ENCODE measurements at regions not wholly inside any gene's neighbourhood (a gene's known extent, or its start where the extent isn't known, plus 50 kb on each side); places are given as distances from the start of the nearest gene placed in this dataset.

DNA sequence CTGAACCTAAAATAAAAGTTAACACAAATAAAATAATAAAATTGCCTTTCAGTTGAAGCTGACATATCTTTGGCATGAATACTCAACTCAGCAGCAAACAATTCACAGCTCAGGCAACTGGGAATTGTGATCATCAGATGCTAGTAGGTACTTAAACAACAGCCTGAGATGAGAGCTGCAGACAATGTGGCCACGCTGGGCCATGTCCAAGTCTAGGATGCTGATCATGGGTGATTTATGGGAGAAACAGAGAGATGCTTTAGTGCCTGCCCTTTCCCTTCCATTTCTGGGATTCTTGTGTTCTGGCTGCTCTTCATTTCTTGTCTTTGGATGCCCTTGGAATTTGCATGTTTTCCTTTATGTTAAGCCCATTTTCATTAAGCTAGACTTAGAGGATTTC, 212.4 kb upstream of the CWC22 start:
- Mint-ChIP-seq H3K27ac (no peak overlapping the region), H3K9me3 (peaks cover 5 to 15% of the 10 kb centered on the region in 2 donors)
- DNase-seq: no peak

DNA sequence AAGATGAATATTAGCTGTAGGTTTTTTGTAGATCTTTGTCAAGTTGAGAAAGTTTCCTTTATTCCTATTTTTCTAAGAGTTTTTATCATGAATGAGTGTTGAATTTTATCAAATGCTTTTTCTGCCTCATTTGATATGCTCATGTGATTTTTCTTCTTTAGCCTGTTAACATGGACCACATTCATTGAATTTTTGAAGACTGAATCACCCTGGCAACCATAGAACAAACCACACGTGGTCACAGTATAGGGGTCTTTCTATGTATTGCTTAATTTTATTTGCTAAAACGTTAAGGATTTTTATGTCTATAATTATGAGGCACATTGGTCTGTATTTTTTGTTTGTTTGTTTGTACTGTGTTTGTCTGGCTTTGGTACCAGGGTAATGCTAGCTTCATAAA, 201.7 kb upstream of the CWC22 start:
- Mint-ChIP-seq H3K4me1 (no peaks in the 10 kb centered on the region), H3K4me3 (no peak overlapping the region), H3K27ac (no peak overlapping the region), H3K36me3 (no peaks in the 10 kb centered on the region), H3K9me3 (no peaks in the 10 kb centered on the region), H3K27me3 (no peaks in the 10 kb centered on the region)
- DNase-seq: no peak
- ATAC-seq (replicated peaks): no peak

More for the DNA sequence above, 212.4 kb upstream of the CWC22 start:
- Mint-ChIP-seq H3K27me3 (no peaks in the 10 kb centered on the region), H3K36me3 (no peaks in the 10 kb centered on the region), H3K4me1 (no peaks in the 10 kb centered on the region), H3K4me3 (no peak overlapping the region)
- ATAC-seq (replicated peaks): no peak

DNA sequence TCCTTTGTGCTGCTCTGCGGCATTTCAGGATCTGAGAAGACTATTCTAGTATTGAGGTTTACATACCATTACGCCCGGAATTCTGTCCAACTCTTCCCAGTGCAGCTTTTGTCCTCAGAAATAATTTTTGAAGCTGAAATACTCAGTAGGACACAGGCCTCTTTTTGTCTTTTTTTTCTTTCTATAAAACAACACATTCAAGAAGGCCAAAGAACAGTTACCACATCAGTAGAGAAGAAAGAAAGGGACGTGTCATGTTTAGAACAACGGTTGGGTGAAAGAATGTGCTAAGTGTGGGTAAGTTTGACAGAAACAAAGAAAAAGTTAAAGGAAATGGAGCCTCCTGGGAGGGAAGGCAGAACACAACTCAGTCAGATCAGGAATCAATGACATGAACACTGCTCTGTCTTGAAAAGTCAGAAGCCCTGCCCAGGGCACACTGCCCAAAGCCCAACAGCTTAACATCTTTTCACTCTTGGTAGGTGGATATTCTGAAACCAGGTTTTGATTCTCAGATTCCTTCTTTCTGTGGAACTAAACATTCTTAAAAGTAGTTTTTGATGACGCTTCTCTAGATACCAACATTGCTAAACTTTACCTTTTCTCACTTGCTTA, 198.6 kb upstream of the CWC22 start:
- Mint-ChIP-seq H3K9me3 (no peaks in the 10 kb centered on the region), H3K27ac (no peak overlapping the region), H3K4me3 (no peak overlapping the region), H3K36me3 (no peaks in the 10 kb centered on the region), H3K4me1 (no peaks in the 10 kb centered on the region), H3K27me3 (no peaks in the 10 kb centered on the region)
- ATAC-seq (replicated peaks) (no peak), DNase-seq (no peak)

DNA sequence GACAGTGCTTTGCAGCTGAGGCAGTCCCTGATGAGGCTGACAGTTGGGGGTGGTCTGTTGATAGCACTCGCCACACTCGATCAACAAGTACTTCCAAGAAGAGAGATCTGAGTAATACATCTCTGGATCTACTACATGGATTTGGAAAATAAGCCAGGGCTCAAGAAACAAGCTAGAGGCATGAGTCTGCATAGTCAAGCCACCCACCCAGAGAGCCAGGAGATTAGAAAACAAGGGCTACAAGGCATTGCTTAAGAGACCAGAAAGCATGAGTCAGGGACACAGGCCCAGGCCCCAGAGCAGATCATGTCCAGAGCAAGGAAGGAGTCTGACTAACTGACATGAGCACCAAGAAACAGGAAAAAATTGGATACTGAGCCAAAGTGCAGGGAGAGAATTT, 196.9 kb upstream of the CWC22 start:
- Mint-ChIP-seq H3K27ac (no peak overlapping the region), H3K9me3 (no peaks in the 10 kb centered on the region), H3K4me3 (no peak overlapping the region), H3K36me3 (no peaks in the 10 kb centered on the region), H3K27me3 (peaks cover 0 to 5% of the 10 kb centered on the region in 2 donors), H3K4me1 (no peaks in the 10 kb centered on the region)
- ATAC-seq (replicated peaks) (no peak), DNase-seq (no peak)

DNA sequence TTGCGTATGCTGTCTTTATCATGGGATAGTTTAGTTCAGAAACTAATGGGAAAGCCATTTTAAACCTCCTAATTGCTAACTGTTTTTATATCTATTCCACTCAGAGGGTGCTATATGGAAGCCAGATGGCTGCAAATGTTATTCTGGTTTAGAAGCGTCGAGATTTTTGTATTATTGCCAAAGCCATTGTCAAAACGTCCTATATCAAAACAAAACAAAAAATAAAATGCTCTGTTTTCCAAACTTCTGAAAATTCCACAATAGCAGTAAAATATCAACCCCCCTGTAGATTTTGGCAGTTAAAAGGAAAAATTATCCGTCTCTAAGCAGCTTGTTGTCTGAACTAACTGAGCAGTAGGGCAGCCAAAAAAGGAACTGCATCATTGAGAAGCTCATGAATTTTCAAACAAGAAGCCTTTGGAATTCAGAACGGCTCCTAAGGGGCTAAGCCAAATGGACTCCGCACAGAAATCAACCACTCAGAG, 195.4 kb upstream of the CWC22 start:
- Mint-ChIP-seq H3K27me3 (peaks cover 0 to 5% of the 10 kb centered on the region in 2 donors), H3K27ac (no peak overlapping the region), H3K36me3 (no peaks in the 10 kb centered on the region), H3K4me3 (no peak overlapping the region), H3K9me3 (no peaks in the 10 kb centered on the region), H3K4me1 (no peaks in the 10 kb centered on the region)
- DNase-seq (no peak), ATAC-seq (replicated peaks) (no peak)

DNA sequence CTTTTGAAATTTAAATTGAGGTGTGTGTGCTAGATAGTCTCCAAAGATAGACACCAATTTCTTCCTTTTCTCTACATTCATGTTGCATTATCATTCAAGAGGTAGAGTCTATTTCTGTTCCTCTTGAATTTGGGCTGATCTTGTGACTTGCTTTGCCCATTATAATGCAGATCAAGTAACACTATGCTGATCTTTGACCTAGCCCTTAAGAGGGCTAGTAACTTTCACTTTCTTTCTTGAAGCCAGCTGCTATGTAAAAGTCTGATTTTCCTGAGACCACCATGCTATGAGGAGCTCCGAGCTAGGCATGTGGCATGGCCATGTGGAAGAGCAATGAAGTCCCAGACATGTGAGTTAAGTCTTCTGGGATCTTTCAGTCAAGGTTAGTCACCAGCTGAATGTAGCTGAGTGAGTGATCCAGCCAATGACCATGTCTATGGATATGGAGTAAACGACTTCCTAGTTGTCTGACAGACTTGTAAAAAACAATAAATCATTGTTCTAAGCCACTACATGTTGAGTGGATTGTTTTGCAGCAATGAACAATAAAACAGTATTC, 189.4 kb upstream of the CWC22 start:
- Mint-ChIP-seq H3K4me3 (no peak overlapping the region), H3K27ac (no peak overlapping the region), H3K9me3 (peaks cover 0 to 2% of the 10 kb centered on the region in 2 donors), H3K27me3 (peaks cover 0 to 5% of the 10 kb centered on the region in 2 donors), H3K4me1 (peaks cover 0 to 3% of the 10 kb centered on the region in 2 donors), H3K36me3 (no peaks in the 10 kb centered on the region)
- DNase-seq (no peak), ATAC-seq (replicated peaks) (no peak)

DNA sequence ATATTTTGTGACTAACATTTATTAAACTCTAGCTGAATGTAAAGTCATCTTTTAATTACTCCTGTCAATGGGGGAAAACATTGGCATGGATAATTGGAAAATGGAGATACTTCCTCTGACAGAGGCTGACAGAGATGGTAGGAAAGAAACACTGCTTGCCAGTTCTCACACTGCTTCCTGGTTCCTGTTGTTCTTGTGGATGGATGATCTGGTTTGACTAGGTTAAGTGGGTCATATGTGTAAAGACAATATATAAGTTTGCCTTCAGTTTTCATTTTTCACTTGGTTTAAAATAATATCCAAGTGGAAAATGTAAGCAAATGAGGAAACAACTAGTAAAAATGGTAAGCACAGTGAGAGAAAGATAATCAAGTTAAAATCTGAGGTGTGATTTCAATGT, 188.8 kb upstream of the CWC22 start:
- no peak for ATAC-seq (replicated peaks)
- no peaks in the 10 kb centered on the region for H3K36me3 Mint-ChIP-seq
- no peak overlapping the region for H3K4me3 Mint-ChIP-seq
- H3K27me3 Mint-ChIP-seq: peaks cover 0 to 5% of the 10 kb centered on the region in 2 donors
- H3K4me1 Mint-ChIP-seq: peaks cover 0 to 3% of the 10 kb centered on the region in 2 donors
- no peak for DNase-seq
- H3K9me3 Mint-ChIP-seq: peaks cover 0 to 2% of the 10 kb centered on the region in 2 donors
- no peak overlapping the region for H3K27ac Mint-ChIP-seq

DNA sequence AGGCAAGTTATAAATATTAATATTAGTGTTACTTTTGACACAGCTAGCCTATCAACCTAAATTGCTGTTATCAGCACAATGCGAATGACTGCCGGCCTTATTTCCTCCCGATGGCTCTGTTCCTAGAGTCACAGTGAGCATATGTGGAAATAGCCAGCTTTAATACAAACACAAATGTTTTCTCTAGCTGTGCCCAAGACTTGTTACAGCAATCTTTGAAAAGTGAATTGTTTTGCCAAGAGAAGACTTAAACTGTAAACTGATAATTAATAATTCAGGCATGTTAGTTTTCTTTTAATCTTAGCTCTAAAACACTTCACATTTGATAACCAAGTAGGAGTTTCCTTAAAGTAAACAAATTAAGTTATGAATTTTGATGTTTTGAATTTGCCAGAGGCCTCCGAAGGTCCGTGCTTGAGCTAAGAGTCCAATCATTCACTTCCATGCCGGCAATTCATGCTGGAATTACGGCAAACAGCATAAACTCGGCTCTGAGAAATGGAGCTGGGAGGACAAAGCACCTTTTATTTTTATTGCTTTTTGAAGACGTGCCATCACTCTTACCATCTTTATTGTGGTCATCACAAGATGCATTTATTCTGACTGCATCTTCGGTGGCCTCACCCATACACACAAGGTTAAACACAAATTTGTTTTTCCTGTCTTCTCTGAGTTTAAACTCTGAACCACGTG, 184.5 kb upstream of the CWC22 start:
- Mint-ChIP-seq H3K36me3 (no peaks in the 10 kb centered on the region), H3K27me3 (no peaks in the 10 kb centered on the region), H3K9me3 (peaks cover 0 to 2% of the 10 kb centered on the region in 2 donors), H3K4me1 (peaks cover 0 to 2% of the 10 kb centered on the region in 2 donors), H3K4me3 (no peak overlapping the region), H3K27ac (no peak overlapping the region)
- DNase-seq: no peak
- no peak for ATAC-seq (replicated peaks)

DNA sequence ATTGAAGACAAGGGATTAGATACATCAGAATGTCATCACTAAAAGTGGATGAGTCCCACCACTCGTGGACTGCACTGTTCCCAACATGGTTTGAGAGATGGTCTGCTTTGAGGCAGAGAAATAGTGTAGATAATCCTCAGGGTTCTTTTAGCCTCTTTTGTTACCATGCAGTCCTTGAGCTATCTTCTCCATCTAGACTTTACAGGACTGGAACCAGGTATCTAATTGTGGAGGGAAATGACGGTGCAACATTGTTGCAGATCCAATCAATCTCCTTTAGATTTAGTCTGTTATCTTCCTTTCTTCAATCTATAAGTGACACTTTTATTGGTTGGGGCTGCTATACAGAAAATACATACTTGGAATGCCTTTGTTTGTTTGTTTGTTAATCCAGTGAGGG, 183.8 kb upstream of the CWC22 start:
- no peaks in the 10 kb centered on the region for H3K4me1 Mint-ChIP-seq
- peaks cover 0 to 2% of the 10 kb centered on the region in 2 donors for H3K9me3 Mint-ChIP-seq
- H3K27ac Mint-ChIP-seq: no peak overlapping the region
- ATAC-seq (replicated peaks) (no peak), DNase-seq (no peak)
- no peaks in the 10 kb centered on the region for H3K27me3 Mint-ChIP-seq
- H3K36me3 Mint-ChIP-seq: no peaks in the 10 kb centered on the region
- no peak overlapping the region for H3K4me3 Mint-ChIP-seq

DNA sequence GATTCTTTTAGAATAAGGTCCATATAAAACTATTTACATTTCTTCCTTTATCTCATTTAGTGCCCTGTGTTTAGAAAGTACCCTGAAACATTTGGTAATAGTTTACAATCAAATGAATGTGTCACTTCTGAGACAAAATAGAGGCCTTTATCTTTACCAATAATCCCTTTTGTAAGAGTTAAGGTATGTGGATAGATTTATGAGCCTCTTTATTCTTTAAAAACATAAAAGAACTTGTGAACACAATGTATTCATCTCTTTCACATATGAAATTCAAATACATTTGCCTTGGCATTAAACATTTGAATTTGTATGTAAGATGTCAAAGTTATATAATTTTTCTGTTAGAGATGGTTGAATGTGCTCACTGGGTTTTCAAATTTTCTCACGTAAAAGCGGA, 180.5 kb upstream of the CWC22 start:
- DNase-seq (no peak), ATAC-seq (replicated peaks) (no peak)
- H3K9me3 Mint-ChIP-seq: no peaks in the 10 kb centered on the region
- no peaks in the 10 kb centered on the region for H3K4me1 Mint-ChIP-seq
- H3K4me3 Mint-ChIP-seq: no peak overlapping the region
- no peak overlapping the region for H3K27ac Mint-ChIP-seq
- H3K27me3 Mint-ChIP-seq: no peaks in the 10 kb centered on the region
- H3K36me3 Mint-ChIP-seq: no peaks in the 10 kb centered on the region

DNA sequence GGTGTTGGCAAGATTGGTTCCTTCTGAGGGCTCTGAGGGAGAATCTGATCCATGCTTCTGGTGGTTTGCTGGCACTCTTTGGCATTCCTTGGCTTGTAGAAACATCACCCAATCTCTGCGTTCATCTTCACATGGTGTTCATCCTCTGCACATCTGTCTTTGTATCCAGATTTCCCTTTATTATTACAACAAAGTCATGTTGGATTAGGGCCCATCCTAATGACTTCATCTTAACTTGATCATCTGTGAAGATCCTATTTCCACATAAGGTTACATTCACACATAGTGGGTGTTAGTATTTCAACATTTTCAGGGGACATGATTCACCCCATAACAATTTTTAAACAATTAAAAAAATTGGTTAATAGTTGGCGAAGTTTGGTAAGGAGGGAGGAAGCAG, 177.4 kb upstream of the CWC22 start:
- H3K4me3 Mint-ChIP-seq: no peak overlapping the region
- no peak overlapping the region for H3K27ac Mint-ChIP-seq
- no peaks in the 10 kb centered on the region for H3K9me3 Mint-ChIP-seq
- H3K36me3 Mint-ChIP-seq: no peaks in the 10 kb centered on the region
- DNase-seq (no peak), ATAC-seq (replicated peaks) (no peak)
- no peaks in the 10 kb centered on the region for H3K4me1 Mint-ChIP-seq
- H3K27me3 Mint-ChIP-seq: no peaks in the 10 kb centered on the region

DNA sequence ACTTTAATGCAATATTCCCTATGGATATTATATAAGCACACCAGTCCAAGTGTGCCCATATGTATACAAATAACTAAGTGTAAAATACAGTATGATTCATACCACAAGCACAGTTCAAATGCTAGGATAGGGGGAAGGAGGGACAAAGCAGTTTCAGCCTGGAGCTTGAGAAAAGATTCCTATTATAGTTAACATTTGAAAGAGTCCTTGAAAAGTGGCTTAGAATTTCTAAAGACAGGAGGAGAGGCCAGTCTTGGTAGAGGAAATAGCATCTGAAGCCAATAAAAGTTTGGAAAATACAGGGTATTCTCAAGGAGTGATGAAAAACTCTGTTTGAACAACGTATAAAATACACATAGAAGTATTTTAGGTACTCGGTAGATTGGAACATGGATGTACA, 173.4 kb upstream of the CWC22 start:
- no peak overlapping the region for H3K27ac Mint-ChIP-seq
- no peak overlapping the region for H3K4me3 Mint-ChIP-seq
- H3K36me3 Mint-ChIP-seq: no peaks in the 10 kb centered on the region
- H3K4me1 Mint-ChIP-seq: no peaks in the 10 kb centered on the region
- H3K27me3 Mint-ChIP-seq: no peaks in the 10 kb centered on the region
- DNase-seq: no peak
- H3K9me3 Mint-ChIP-seq: no peaks in the 10 kb centered on the region
- ATAC-seq (replicated peaks): no peak

DNA sequence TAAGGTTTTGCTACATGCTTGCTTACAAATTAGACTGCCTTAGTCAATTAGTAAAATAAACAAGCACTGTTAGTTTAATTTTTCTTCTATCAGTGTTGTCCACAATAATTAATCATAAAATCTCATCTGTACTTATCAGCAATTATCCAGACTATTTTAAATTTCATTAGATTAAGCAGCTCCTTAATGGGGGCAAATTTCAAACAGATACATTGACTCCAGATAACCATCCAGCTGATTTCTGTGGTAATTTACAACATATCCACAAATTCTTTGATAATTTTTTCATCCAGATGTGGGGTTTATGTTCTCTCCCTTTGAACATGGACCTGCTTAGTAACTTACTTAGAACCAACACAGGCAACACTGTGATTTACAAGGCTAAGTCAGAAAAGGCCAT, 170.4 kb upstream of the CWC22 start:
- no peaks in the 10 kb centered on the region for H3K27me3 Mint-ChIP-seq
- no peak overlapping the region for H3K27ac Mint-ChIP-seq
- no peaks in the 10 kb centered on the region for H3K9me3 Mint-ChIP-seq
- no peaks in the 10 kb centered on the region for H3K4me1 Mint-ChIP-seq
- no peak overlapping the region for H3K4me3 Mint-ChIP-seq
- ATAC-seq (replicated peaks) (no peak), DNase-seq (no peak)
- H3K36me3 Mint-ChIP-seq: no peaks in the 10 kb centered on the region

DNA sequence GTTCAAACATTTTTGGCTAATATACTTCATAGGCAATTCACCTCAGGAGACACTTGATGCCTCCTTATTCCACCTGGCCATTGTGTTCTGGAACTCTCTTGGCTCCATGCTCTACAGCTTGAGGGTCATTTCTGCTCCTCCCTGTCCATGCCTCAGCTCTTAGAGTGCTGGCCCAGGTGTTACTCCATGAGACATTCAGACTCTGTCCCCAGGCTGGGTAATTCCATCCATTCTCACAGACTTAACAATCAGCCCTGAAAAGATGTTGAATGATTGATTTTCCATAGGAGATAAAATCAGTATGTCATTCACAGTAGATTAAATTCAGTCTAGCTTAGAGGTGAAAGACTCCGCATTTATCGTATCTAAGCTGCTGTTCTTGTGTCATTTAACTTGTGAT, 168.6 kb upstream of the CWC22 start:
- no peaks in the 10 kb centered on the region for H3K36me3 Mint-ChIP-seq
- H3K9me3 Mint-ChIP-seq: no peaks in the 10 kb centered on the region
- no peaks in the 10 kb centered on the region for H3K27me3 Mint-ChIP-seq
- no peak for DNase-seq
- H3K27ac Mint-ChIP-seq: no peak overlapping the region
- H3K4me3 Mint-ChIP-seq: no peak overlapping the region
- ATAC-seq (replicated peaks): no peak
- no peaks in the 10 kb centered on the region for H3K4me1 Mint-ChIP-seq

DNA sequence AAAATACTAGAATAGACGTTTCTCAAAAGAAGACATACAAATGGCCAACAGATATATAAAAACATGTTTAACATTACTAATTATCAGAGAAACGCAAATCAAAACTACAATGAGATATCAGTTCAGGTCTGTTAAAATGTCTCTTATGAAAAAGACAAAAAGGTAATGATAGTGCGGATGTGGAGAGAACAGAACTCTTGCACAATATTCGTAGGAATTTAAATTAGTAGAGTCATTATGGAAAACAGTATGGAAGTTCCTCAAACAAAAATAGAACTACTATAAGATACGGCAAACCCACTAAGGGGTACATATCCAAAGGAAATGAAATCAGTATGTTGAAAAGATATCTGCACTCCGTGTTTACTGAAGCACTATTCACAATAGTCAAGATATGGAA, 167.5 kb upstream of the CWC22 start:
- no peak for ATAC-seq (replicated peaks)
- H3K27ac Mint-ChIP-seq: no peak overlapping the region

More for the DNA sequence above, 167.5 kb upstream of the CWC22 start:
- no peaks in the 10 kb centered on the region for H3K27me3 Mint-ChIP-seq
- H3K4me3 Mint-ChIP-seq: no peak overlapping the region
- peaks cover 5 to 8% of the 10 kb centered on the region in 2 donors for H3K9me3 Mint-ChIP-seq
- H3K4me1 Mint-ChIP-seq: no peaks in the 10 kb centered on the region
- DNase-seq: no peak
- peaks cover 0 to 4% of the 10 kb centered on the region in 2 donors for H3K36me3 Mint-ChIP-seq

Data from stimulated activated naive B cell treated with anti-CD40 and anti-IgM and Interleukin-4, amounts not matched to agents 10 μg/mL and 1 μg/mL and 100 μg/mL, for 72 hours (primary cell).